Peyer's patch (tissue), 4 donors: ENCODE measurements at regions not wholly inside any gene's neighbourhood (a gene's known extent, or its start where the extent isn't known, plus 50 kb on each side); places are given as distances from the start of the nearest gene placed in this dataset.

ENCODE experiments used
- DNase-seq, 3 donors: peaks; one replicate each; pipeline ENCODE4 v3.0.0-alpha.2; 2017 to 2019
- H3K27ac ChIP-seq, 4 donors: fragments of 200-600 bp; sonication (generic); one replicate each; pipeline ENCODE4 v1.5.1; 2016 to 2019
- H3K27me3 ChIP-seq, 2 donors: fragments of 200-600 bp; sonication (generic); one replicate each; pipeline ENCODE4 v1.5.1; 2019
- H3K36me3 ChIP-seq, 3 donors: fragments of 200-600 bp; sonication (generic); one replicate each; pipeline ENCODE4 v1.5.1; 2016 to 2019
- H3K4me1 ChIP-seq, 4 donors: fragments of 200-600 bp; sonication (generic); one replicate each; pipeline ENCODE4 v1.5.1; 2016 to 2019
- H3K4me3 ChIP-seq, 4 donors: fragments of 200-600 bp; sonication (generic); 1 replicate in 3 of 4; 2 replicates in 1 of 4; pipeline ENCODE4 v1.5.1; 2016 to 2019; ENCODE audit warnings: mild to moderate bottlenecking in 1 of 4
- H3K9me3 ChIP-seq, 4 donors: fragments of 200-600 bp; sonication (generic); one replicate each; pipeline ENCODE4 v1.5.1; 2016 to 2019; ENCODE audit warnings: mild to moderate bottlenecking in 1 of 4
- CTCF ChIP-seq, 6 experiments: fragments of 450-650 bp in 4 of 6; fragments of 200-600 bp in 2 of 6; sonication (generic) in 1 of 6; IDR thresholded peaks; one replicate each; pipeline ENCODE4 v1.5.1; 2017 to 2019; ENCODE audit warnings: antibody characterized with exemption in 6 of 6, mild to moderate bottlenecking in 3 of 6, moderate library complexity in 1 of 6
- POLR2A ChIP-seq, 2 donors: fragments of 450-650 bp; IDR thresholded peaks; one replicate each; pipeline ENCODE4 v1.5.1; 2017; ENCODE audit warnings: antibody characterized with exemption in 2 of 2, mild to moderate bottlenecking in 2 of 2, moderate library complexity in 2 of 2

- no peaks in the 10 kb centered on the region for H3K4me1 ChIP-seq
- no peak overlapping the region for H3K4me3 ChIP-seq
- no peaks in the 10 kb centered on the region for H3K27me3 ChIP-seq
- H3K27ac ChIP-seq: no peak overlapping the region
- DNase-seq: no peak
- TF ChIP-seq POLR2A (IDR thresholded peaks at IDR 0.05) (no peak), CTCF (IDR thresholded peaks at IDR 0.05) (no peak)
- peaks cover 0 to 7% (median 3%) of the 10 kb centered on the region in 4 donors for H3K9me3 ChIP-seq
- no peaks in the 10 kb centered on the region for H3K36me3 ChIP-seq
Measured at GRCh38 chr2:39524061-39524460, 87.0 kb upstream of the MAP4K3 start.

GRCh38 chr2:39524756-39525635 is 87.9 kb upstream of the MAP4K3 start:
- DNase-seq: no peak
- Histone ChIP-seq H3K4me3 (no peak overlapping the region), H3K36me3 (no peaks in the 10 kb centered on the region), H3K9me3 (peaks cover 0 to 7% (median 3%) of the 10 kb centered on the region in 4 donors), H3K4me1 (no peaks in the 10 kb centered on the region), H3K27me3 (no peaks in the 10 kb centered on the region), H3K27ac (no peak overlapping the region)
- TF ChIP-seq POLR2A (IDR thresholded peaks at IDR 0.05) (no peak), CTCF (IDR thresholded peaks at IDR 0.05) (no peak)

- no peak overlapping the region for H3K4me3 ChIP-seq
- no peaks in the 10 kb centered on the region for H3K4me1 ChIP-seq
- DNase-seq: no peak
- TF ChIP-seq CTCF (IDR thresholded peaks at IDR 0.05) (no peak), POLR2A (IDR thresholded peaks at IDR 0.05) (no peak)
- no peak overlapping the region for H3K27ac ChIP-seq
- H3K9me3 ChIP-seq: peaks cover 0 to 7% (median 3%) of the 10 kb centered on the region in 4 donors
- H3K27me3 ChIP-seq: no peaks in the 10 kb centered on the region
- no peaks in the 10 kb centered on the region for H3K36me3 ChIP-seq
Measured at GRCh38 chr2:39525636-39526412, 88.7 kb upstream of the MAP4K3 start.

GRCh38 chr2:39528701-39529100 is 91.6 kb upstream of the MAP4K3 start:
- H3K36me3 ChIP-seq: no peaks in the 10 kb centered on the region
- no peak overlapping the region for H3K27ac ChIP-seq
- no peaks in the 10 kb centered on the region for H3K4me1 ChIP-seq
- no peak for DNase-seq
- H3K4me3 ChIP-seq: no peak overlapping the region
- H3K27me3 ChIP-seq: no peaks in the 10 kb centered on the region
- no peaks in the 10 kb centered on the region for H3K9me3 ChIP-seq
- no peak for TF ChIP-seq POLR2A (IDR thresholded peaks at IDR 0.05)
- TF ChIP-seq CTCF (IDR thresholded peaks at IDR 0.05): no peak

GRCh38 chr2:39529836-39530235 is 92.8 kb upstream of the MAP4K3 start:
- no peak overlapping the region for H3K27ac ChIP-seq
- TF ChIP-seq CTCF (IDR thresholded peaks at IDR 0.05) (no peak), POLR2A (IDR thresholded peaks at IDR 0.05) (no peak)
- no peak for DNase-seq
- no peak overlapping the region for H3K4me3 ChIP-seq
- H3K9me3 ChIP-seq: no peaks in the 10 kb centered on the region
- H3K36me3 ChIP-seq: no peaks in the 10 kb centered on the region
- H3K27me3 ChIP-seq: no peaks in the 10 kb centered on the region
- no peaks in the 10 kb centered on the region for H3K4me1 ChIP-seq
